NCI-H146 (cell line): ENCODE measurements at regions not wholly inside any gene's neighbourhood (a gene's known extent, or its start where the extent isn't known, plus 50 kb on each side); places are given as distances from the start of the nearest gene placed in this dataset.
"Not testable (repeated sequence)": the region's sequence is repeated elsewhere in the genome, so short reads cannot be mapped to it uniquely, and the experiment has no call there.

Experiments used
- DNase-seq: peaks from one replicate; lab custom pipeline; 2025; lab: John Stamatoyannopoulos, UW

- DNase-seq: no peak
Measured at GRCh38 chr18:5720132-5720531, 175.2 kb downstream of the TMEM200C start.

GRCh38 chr18:5717256-5717655 is 173.5 kb upstream of the EPB41L3 start:
- no peak for DNase-seq

GRCh38 chr18:5710676-5711075 is 166.9 kb upstream of the EPB41L3 start:
- DNase-seq: no peak

GRCh38 chr18:5710235-5710634 is 166.4 kb upstream of the EPB41L3 start:
- DNase-seq: no peak

- no peak for DNase-seq
Measured at GRCh38 chr18:5709476-5710095, 165.8 kb upstream of the EPB41L3 start.

GRCh38 chr18:5707586-5707985 is 163.8 kb upstream of the EPB41L3 start:
- no peak for DNase-seq

GRCh38 chr18:5705393-5705792 is 161.6 kb upstream of the EPB41L3 start:
- DNase-seq: no peak

- no peak for DNase-seq
Measured at GRCh38 chr18:5704847-5705246, 161.1 kb upstream of the EPB41L3 start.

GRCh38 chr18:5702016-5702415 is 158.2 kb upstream of the EPB41L3 start:
- DNase-seq: not testable (repeated sequence)

- DNase-seq: no peak
Measured at GRCh38 chr18:5693699-5694294, 150.0 kb upstream of the EPB41L3 start.

- DNase-seq: no peak
Measured at GRCh38 chr18:5678779-5679406, 135.1 kb upstream of the EPB41L3 start.

GRCh38 chr18:5678278-5678677 is 134.5 kb upstream of the EPB41L3 start:
- no peak for DNase-seq

- no peak for DNase-seq
Measured at GRCh38 chr18:5673616-5674015, 129.8 kb upstream of the EPB41L3 start.

GRCh38 chr18:5669585-5669984 is 125.8 kb upstream of the EPB41L3 start:
- DNase-seq: no peak

GRCh38 chr18:5668087-5668715 is 124.4 kb upstream of the EPB41L3 start:
- DNase-seq: no peak

GRCh38 chr18:5667356-5667755 is 123.6 kb upstream of the EPB41L3 start:
- DNase-seq: no peak

- no peak for DNase-seq
Measured at GRCh38 chr18:5662586-5663090, 118.8 kb upstream of the EPB41L3 start.

- DNase-seq: no peak
Measured at GRCh38 chr18:5661179-5661578, 117.4 kb upstream of the EPB41L3 start.

- DNase-seq: no peak
Measured at GRCh38 chr18:5653802-5654201, 110.0 kb upstream of the EPB41L3 start.

GRCh38 chr18:5651736-5652135 is 107.9 kb upstream of the EPB41L3 start:
- DNase-seq: no peak

- no peak for DNase-seq
Measured at GRCh38 chr18:5649439-5649838, 105.6 kb upstream of the EPB41L3 start.

GRCh38 chr18:5646739-5647138 is 102.9 kb upstream of the EPB41L3 start:
- DNase-seq: no peak

GRCh38 chr18:5643288-5643687 is 99.5 kb upstream of the EPB41L3 start:
- no peak for DNase-seq
